Endothelial cell of umbilical vein (primary cell): ENCODE measurements at regions not wholly inside any gene's neighbourhood (a gene's known extent, or its start where the extent isn't known, plus 50 kb on each side); places are given as distances from the start of the nearest gene placed in this dataset.

Experiments used
- BruUV-seq: library from RNA; stranded (reverse); fragments of 400-500 nt; replicated peaks from 2 replicates; lab custom pipeline; 2021; lab: Mats Ljungman, UMichigan
- CTCF ChIA-PET: fragments of 300-600, 350-600 bp; sonication (Branson Sonifier 250); formaldehyde crosslinking; loops from one replicate; lab custom pipeline; 2021; ENCODE audit warnings: antibody characterized with exemption, inconsistent platforms; lab: Charles Lee
- POLR2A ChIA-PET: fragments of 300-600, 350-600 bp; sonication (Branson Sonifier 250); formaldehyde crosslinking; loops from one replicate; lab custom pipeline; 2021; ENCODE audit warnings: antibody characterized with exemption, inconsistent platforms; lab: Charles Lee
- DNase-seq: peaks from one replicate; pipeline ENCODE4 v3.0.0-alpha.2; 2011; ENCODE audit warnings: low read depth, low spot score
- FAIRE-seq: peaks from 2 replicates; lab custom pipeline; 2011; peaks lifted over from hg19 to GRCh38; lab: Jason Lieb, UNC
- H2AFZ ChIP-seq: 2 replicates; pipeline ENCODE4 v1.6.0; 2012; ENCODE audit warnings: low read depth, low read length, control low read depth, inconsistent platforms
- H3K27ac ChIP-seq: 2 replicates; pipeline ENCODE4 v1.5.1; 2011; ENCODE audit warnings: low read depth, mild to moderate bottlenecking, control low read depth, low read length, moderate library complexity; ENCODE audit not compliant: insufficient read depth
- H3K27me3 ChIP-seq, 2 experiments: 2 replicates each; pipeline versions ENCODE4 v1.6.0 to v1.6.1; 2011; ENCODE audit warnings: low read length in 2 of 2, mixed read lengths in 1 of 2; ENCODE audit not compliant: control insufficient read depth in 2 of 2, insufficient read depth in 2 of 2
- H3K36me3 ChIP-seq, 2 experiments: 2 replicates in 1 of 2; 3 replicates in 1 of 2; pipeline ENCODE4 v1.5.1; 2011; ENCODE audit warnings: low read length in 2 of 2, mild to moderate bottlenecking in 1 of 2, moderate library complexity in 1 of 2; ENCODE audit not compliant: control insufficient read depth in 2 of 2, insufficient read depth in 2 of 2; ENCODE audit errors: extremely low read depth in 1 of 2
- H3K4me1 ChIP-seq: 3 replicates; pipeline ENCODE4 v1.5.1; 2011; ENCODE audit warnings: mild to moderate bottlenecking, low read length; ENCODE audit not compliant: control insufficient read depth, insufficient read depth; ENCODE audit errors: extremely low read depth
- H3K4me2 ChIP-seq: 2 replicates; pipeline ENCODE4 v1.6.1; 2011; ENCODE audit warnings: low read length, control low read depth, mixed read lengths; ENCODE audit not compliant: insufficient read depth
- H3K4me3 ChIP-seq, 3 experiments: fragments of 200-600 bp in 1 of 3; sonication (generic), shearing (Covaris generic) in 1 of 3; replicated peaks in 1 of 3; 2 replicates each; pipeline ENCODE4 v1.5.1; 2011 to 2016; ENCODE audit warnings: control low read depth in 3 of 3, low read length in 3 of 3, mild to moderate bottlenecking in 2 of 3, inconsistent platforms in 1 of 3, low read depth in 1 of 3, moderate library complexity in 1 of 3; ENCODE audit not compliant: insufficient read depth in 1 of 3
- H3K79me2 ChIP-seq: 2 replicates; pipeline ENCODE4 v1.6.0; 2012; ENCODE audit warnings: low read length, inconsistent platforms; ENCODE audit not compliant: control insufficient read depth, insufficient read depth
- H3K9ac ChIP-seq: replicated peaks from 2 replicates; pipeline ENCODE3; 2011; ENCODE audit warnings: low read length, control low read depth; ENCODE audit not compliant: insufficient read depth; ENCODE audit errors: extremely low read depth
- H3K9me1 ChIP-seq: replicated peaks from 3 replicates; pipeline ENCODE4 v1.6.0; 2011; ENCODE audit warnings: mild to moderate bottlenecking, low read length; ENCODE audit not compliant: control insufficient read depth, insufficient read depth; ENCODE audit errors: extremely low read depth
- H3K9me3 ChIP-seq: replicated peaks from 2 replicates; pipeline ENCODE4 v1.5.1; 2012; ENCODE audit warnings: low read length, inconsistent platforms; ENCODE audit not compliant: control insufficient read depth, insufficient read depth
- H4K20me1 ChIP-seq: replicated peaks from 2 replicates; pipeline ENCODE3; 2011; ENCODE audit warnings: mild to moderate bottlenecking, low read length; ENCODE audit not compliant: control insufficient read depth, insufficient read depth; ENCODE audit errors: extremely low read depth
- EZH2 ChIP-seq: IDR thresholded peaks from 2 replicates; pipeline ENCODE4 v1.6.1; 2012; ENCODE audit warnings: borderline replicate concordance, low read depth, mild to moderate bottlenecking, moderate library complexity, low read length, inconsistent platforms; ENCODE audit not compliant: severe bottlenecking
- FOS ChIP-seq: IDR thresholded peaks from 2 replicates; pipeline ENCODE4 v1.6.1; 2011; ENCODE audit warnings: mild to moderate bottlenecking, low read length, moderate library complexity, borderline replicate concordance; ENCODE audit not compliant: insufficient read depth
- GATA2 ChIP-seq: IDR thresholded peaks from 2 replicates; pipeline ENCODE4 v1.7.0; 2011; ENCODE audit warnings: low read depth, mild to moderate bottlenecking, moderate library complexity, mixed read lengths, low read length; ENCODE audit not compliant: insufficient read length, insufficient read depth
- JUN ChIP-seq: IDR thresholded peaks from 2 replicates; pipeline ENCODE4 v1.6.1; 2011; ENCODE audit warnings: borderline replicate concordance, low read depth; ENCODE audit not compliant: insufficient read length, insufficient read depth
- MYC ChIP-seq: IDR thresholded peaks from one replicate; pipeline ENCODE4 v1.6.1; 2011; ENCODE audit warnings: mild to moderate bottlenecking, low read depth, low read length
- POLR2A ChIP-seq: IDR thresholded peaks from 2 replicates; pipeline ENCODE4 v1.6.1; 2012; ENCODE audit warnings: low read depth, mild to moderate bottlenecking, control low read depth, low read length
- POLR2AphosphoS5 ChIP-seq: IDR thresholded peaks from 2 replicates; pipeline ENCODE4 v1.6.1; 2012; ENCODE audit warnings: low read depth, mild to moderate bottlenecking, control low read depth, low read length, moderate library complexity; ENCODE audit not compliant: insufficient read depth
- dilution Hi-C: fragments of 300-500 bp; cut with MboI; formaldehyde crosslinking; loops from one replicate; pipeline ENCODE4 v1.15.0; 2019; ENCODE audit warnings: low sequenced_read_pairs; ENCODE audit not compliant: extremely low pct_ligation_motif_present
- intact Hi-C: fragments of 100-400 bp; cut with micrococcal nuclease; formaldehyde crosslinking; loops from one replicate; pipeline ENCODE4 v1.10.0; 2022
- TF ChIP-seq, protein P1 (sequence below), 2 donors: IDR thresholded peaks; 1 replicate in 1 of 2; 2 replicates in 1 of 2; pipeline ENCODE4 v1.5.1; 2011; ENCODE audit warnings: low read length in 2 of 2, mild to moderate bottlenecking in 2 of 2, moderate library complexity in 2 of 2, control low read depth in 1 of 2, inconsistent platforms in 1 of 2, low read depth in 1 of 2; ENCODE audit not compliant: insufficient read depth in 1 of 2; ENCODE audit errors: extremely low read depth in 1 of 2
- TF ChIP-seq, protein P2 (sequence below): IDR thresholded peaks from 2 replicates; pipeline ENCODE4 v1.6.1; 2011; ENCODE audit not compliant: insufficient read depth, insufficient read length

GRCh38 chr18:31248783-31249521 is 69.0 kb upstream of the DSG1 start:
- Histone ChIP-seq H3K27me3 (no peaks in the 10 kb centered on the region), H3K36me3 (no peaks in the 10 kb centered on the region), H3K9ac (no peak overlapping the region), H3K4me2 (no peak overlapping the region), H3K79me2 (no peaks in the 10 kb centered on the region), H3K4me3 (no peak overlapping the region), H3K9me1 (no peaks in the 10 kb centered on the region), H3K27ac (no peak overlapping the region), H2AFZ (no peak overlapping the region), H4K20me1 (no peaks in the 10 kb centered on the region), H3K9me3 (no peaks in the 10 kb centered on the region), H3K4me1 (peaks cover 12% of the 10 kb centered on the region)
- intact Hi-C loops: no loop called here
- TF ChIP-seq, protein P1, sequence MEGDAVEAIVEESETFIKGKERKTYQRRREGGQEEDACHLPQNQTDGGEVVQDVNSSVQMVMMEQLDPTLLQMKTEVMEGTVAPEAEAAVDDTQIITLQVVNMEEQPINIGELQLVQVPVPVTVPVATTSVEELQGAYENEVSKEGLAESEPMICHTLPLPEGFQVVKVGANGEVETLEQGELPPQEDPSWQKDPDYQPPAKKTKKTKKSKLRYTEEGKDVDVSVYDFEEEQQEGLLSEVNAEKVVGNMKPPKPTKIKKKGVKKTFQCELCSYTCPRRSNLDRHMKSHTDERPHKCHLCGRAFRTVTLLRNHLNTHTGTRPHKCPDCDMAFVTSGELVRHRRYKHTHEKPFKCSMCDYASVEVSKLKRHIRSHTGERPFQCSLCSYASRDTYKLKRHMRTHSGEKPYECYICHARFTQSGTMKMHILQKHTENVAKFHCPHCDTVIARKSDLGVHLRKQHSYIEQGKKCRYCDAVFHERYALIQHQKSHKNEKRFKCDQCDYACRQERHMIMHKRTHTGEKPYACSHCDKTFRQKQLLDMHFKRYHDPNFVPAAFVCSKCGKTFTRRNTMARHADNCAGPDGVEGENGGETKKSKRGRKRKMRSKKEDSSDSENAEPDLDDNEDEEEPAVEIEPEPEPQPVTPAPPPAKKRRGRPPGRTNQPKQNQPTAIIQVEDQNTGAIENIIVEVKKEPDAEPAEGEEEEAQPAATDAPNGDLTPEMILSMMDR (IDR thresholded peaks at IDR 0.05; ENCODE audit: extremely low read depth in 1 of 2, insufficient read depth in 1 of 2, low read depth in 1 of 2, low read length in 2 of 2): no peak
- TF ChIP-seq POLR2AphosphoS5: no peak
- POLR2A ChIA-PET: no interaction called here
- CTCF ChIA-PET: no interaction called here
- no peak for FAIRE-seq
- no TSS peak for BruUV-seq
- no peak for DNase-seq
- dilution Hi-C loops: no loop called here

GRCh38 chr18:31250902-31251301 is 67.1 kb upstream of the DSG1 start:
- ChIA-PET CTCF (no interaction called here), POLR2A (no interaction called here)
- no peak for FAIRE-seq

More at GRCh38 chr18:31250902-31251301, 67.1 kb upstream of the DSG1 start:
- DNase-seq: no peak
- dilution Hi-C loops: no loop called here
- H3K36me3 ChIP-seq: no peaks in the 10 kb centered on the region
- no peak overlapping the region for H3K4me3 ChIP-seq
- no peak overlapping the region for H3K27ac ChIP-seq
- H2AFZ ChIP-seq: no peak overlapping the region
- H4K20me1 ChIP-seq: no peaks in the 10 kb centered on the region
- no peaks in the 10 kb centered on the region for H3K9me3 ChIP-seq
- intact Hi-C loops: no loop called here
- no peak overlapping the region for H3K4me2 ChIP-seq
- TF ChIP-seq FOS (no peak), GATA2 (no peak), EZH2 (no peak), POLR2AphosphoS5 (no peak), POLR2A (no peak), MYC (no peak), JUN (no peak)
- TF ChIP-seq, protein P2, sequence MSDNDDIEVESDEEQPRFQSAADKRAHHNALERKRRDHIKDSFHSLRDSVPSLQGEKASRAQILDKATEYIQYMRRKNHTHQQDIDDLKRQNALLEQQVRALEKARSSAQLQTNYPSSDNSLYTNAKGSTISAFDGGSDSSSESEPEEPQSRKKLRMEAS: no peak
- TF ChIP-seq, protein P1 (IDR thresholded peaks at IDR 0.05; ENCODE audit: extremely low read depth in 1 of 2, insufficient read depth in 1 of 2, low read depth in 1 of 2, low read length in 2 of 2): no peak
- no peaks in the 10 kb centered on the region for H3K27me3 ChIP-seq
- BruUV-seq: no TSS peak
- H3K9me1 ChIP-seq: no peaks in the 10 kb centered on the region
- no peaks in the 10 kb centered on the region for H3K4me1 ChIP-seq
- H3K79me2 ChIP-seq: no peaks in the 10 kb centered on the region
- H3K9ac ChIP-seq: no peak overlapping the region
